C4-2B (cell line): ENCODE measurements at regions not wholly inside any gene's neighbourhood (a gene's known extent, or its start where the extent isn't known, plus 50 kb on each side); places are given as distances from the start of the nearest gene placed in this dataset.

Experiments
- H3K27ac ChIP-seq: fragments of 450-650 bp; 2 replicates; pipeline ENCODE4 v1.5.1; 2017
- CTCF ChIP-seq: fragments of 450-650 bp; conservative IDR thresholded peaks from 2 replicates; pipeline ENCODE4 v1.5.1; 2017; ENCODE audit warnings: mild to moderate bottlenecking
- ZFX ChIP-seq: fragments of 450-650 bp; IDR thresholded peaks from 2 replicates; pipeline ENCODE4 v1.6.1; 2017

- TF ChIP-seq CTCF (no peak), ZFX (no peak)
- no peak overlapping the region for H3K27ac ChIP-seq
These were observed 493.3 kb downstream of the PRELID2 start for GRCh38 chr5:145341842-145342241.

GRCh38 chr5:145340099-145340498 is 495.0 kb downstream of the PRELID2 start:
- TF ChIP-seq ZFX: no peak
- no peak for TF ChIP-seq CTCF
- no peak overlapping the region for H3K27ac ChIP-seq

- no peak for TF ChIP-seq CTCF
- TF ChIP-seq ZFX: no peak
- H3K27ac ChIP-seq: no peak overlapping the region
These were observed 510.2 kb downstream of the PRELID2 start for GRCh38 chr5:145324767-145325479.

GRCh38 chr5:145324101-145324500 is 511.0 kb downstream of the PRELID2 start:
- no peak overlapping the region for H3K27ac ChIP-seq
- TF ChIP-seq ZFX (no peak), CTCF (no peak)

GRCh38 chr5:145316282-145316681 is 518.9 kb downstream of the PRELID2 start:
- H3K27ac ChIP-seq: no peak overlapping the region
- TF ChIP-seq CTCF: no peak
- no peak for TF ChIP-seq ZFX

- H3K27ac ChIP-seq: no peak overlapping the region
- TF ChIP-seq ZFX: no peak
- no peak for TF ChIP-seq CTCF
These were observed 527.2 kb downstream of the PRELID2 start for GRCh38 chr5:145307866-145308382.

- H3K27ac ChIP-seq: no peak overlapping the region
- TF ChIP-seq ZFX (no peak), CTCF (no peak)
These were observed 539.8 kb downstream of the PRELID2 start for GRCh38 chr5:145295236-145295835.
